NK-92 (cell line): ENCODE measurements at regions not wholly inside any gene's neighbourhood (a gene's known extent, or its start where the extent isn't known, plus 50 kb on each side); places are given as distances from the start of the nearest gene placed in this dataset.
"Not testable (repeated sequence)": the region's sequence is repeated elsewhere in the genome, so short reads cannot be mapped to it uniquely, and the experiment has no call there.

Source experiments
- DNase-seq: peaks from one replicate; lab custom pipeline; 2025; ENCODE audit not compliant: unreplicated experiment; lab: John Stamatoyannopoulos, UW

- DNase-seq, result no peak
Measured at GRCh38 chr2:207321514-207321913, 155.8 kb upstream of the KLF7 start.

- no peak for DNase-seq
Measured at GRCh38 chr2:207324001-207324400, 158.3 kb upstream of the KLF7 start.

DNA sequence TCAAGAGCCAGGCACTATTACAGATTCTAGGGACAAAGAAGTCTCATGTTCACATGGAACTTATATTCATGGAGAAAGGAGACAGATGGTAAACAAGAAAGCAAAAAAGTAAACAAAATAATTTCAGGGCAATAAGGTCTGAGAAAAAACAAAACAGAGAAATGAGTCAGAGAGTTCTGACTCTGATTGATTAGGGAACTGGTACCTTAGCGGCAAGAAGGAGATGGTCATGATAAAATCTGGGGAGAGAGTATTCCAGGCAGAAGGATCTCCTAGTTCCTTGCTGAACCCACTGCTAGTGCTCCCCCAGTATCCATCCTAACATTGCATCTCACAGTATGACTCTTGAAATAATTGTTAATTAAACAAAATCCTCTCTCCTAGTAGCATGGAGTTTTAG is 161.8 kb upstream of the KLF7 start:
- no peak for DNase-seq

DNA sequence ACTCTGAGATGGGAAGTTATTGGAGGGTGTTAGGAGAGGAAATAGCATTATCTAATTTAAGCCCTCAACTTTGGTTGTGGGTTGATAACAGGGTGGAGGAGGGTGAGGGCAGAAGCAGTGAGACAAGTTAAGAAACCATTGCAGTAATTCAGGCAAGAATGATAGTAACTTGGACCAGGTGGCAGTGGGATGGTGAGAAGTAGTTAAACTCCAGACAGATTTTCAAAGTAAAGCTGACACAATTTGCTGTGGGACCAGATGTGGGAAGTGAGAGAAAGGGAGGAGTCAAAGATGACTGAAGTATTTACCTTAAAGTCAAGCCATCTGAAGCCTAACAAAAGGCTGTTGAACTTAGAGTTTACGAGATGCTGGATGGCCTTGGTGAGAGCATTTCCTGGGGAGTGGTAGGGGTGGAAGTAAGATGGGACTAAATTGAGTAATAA is 163.2 kb upstream of the KLF7 start:
- DNase-seq, result no peak

DNA sequence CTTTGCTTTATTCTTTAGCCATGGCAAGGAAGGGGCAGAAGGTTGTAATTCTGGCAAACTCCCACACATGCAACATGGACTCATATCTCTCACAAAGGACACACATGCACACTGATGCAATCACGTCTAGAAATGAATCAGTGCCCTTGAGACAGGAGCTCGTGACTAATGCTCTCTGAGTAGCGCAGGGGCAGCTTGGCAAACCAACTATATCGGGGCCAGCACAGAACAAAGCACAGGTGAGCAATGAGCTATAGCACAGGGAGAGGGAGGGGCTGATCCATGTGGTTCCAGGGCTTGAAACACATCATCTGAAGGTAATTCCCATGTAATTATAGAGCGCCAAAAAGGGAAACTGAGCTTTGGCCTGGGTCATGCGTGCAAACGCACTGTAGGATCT is 165.2 kb upstream of the KLF7 start:
- no peak for DNase-seq

GRCh38 chr2:207331674-207332073 is 165.9 kb upstream of the KLF7 start:
- DNase-seq, result no peak

DNA sequence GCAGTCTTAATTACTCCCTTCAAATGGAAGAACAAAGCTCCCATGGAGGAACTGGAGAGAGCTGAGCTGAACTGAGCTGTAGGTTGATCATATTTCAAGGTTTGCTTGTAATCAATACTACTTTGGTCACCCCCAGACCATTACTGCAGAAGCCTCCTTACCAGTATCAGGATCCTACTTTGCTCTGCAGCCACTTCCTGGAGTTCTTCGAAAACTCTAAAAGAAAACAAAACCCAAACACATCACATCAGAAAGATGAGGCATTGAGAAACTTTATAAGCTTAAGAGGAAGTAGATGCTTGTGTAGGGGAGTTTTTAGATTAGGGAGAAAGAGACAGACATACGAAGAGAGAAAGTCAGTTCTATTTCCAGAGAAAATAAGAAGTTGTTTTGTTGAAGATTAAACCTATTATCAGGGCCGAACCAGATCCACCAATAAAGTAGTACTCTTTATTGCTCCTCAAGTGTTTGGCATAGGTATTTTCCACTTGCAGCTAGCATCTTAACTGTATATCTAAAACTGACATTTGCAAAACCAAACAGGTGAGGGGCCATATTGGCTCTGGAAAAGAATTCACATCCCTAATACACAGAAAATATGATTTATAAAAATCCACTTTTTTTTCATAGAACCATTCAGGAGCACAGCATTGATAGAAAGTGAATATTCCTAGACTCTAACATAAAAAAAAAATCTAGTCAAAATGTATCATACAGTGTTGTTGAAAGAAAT is 166.9 kb upstream of the KLF7 start:
- no peak for DNase-seq

DNA sequence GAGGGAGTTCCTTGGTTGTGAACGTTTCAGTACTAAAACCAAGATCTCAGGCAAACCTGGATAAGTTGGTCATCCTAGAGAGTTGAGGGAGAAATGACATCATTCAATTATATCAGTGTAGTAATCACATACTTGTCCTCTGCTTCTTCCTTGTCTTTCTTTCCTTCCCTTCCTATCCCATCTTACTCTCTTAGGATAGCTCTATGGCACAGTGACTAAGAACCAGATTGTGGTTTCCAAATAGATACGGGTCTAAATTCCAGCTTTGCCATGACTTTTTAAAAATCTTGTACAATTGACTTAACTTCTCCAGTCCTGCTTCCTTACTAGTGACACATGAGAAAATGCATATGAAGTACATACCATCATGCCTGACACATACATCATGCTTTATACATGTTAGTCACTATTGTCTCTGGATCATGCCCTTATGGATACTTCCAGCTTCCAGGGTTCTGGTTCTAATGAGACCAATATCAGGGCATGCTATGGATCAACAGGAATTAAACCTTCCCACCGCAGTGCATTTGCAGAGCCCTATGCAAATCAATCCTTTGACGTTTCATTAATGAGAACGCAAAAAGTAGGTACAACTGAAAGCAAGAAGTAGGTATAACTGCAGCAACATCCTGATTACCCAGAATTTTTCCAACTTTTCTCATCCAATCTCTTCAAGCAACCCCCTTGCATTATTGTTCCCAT is 168.0 kb upstream of the KLF7 start:
- DNase-seq, result no peak

GRCh38 chr2:207334301-207334623 is 168.5 kb upstream of the KLF7 start:
- DNase-seq, result no peak

GRCh38 chr2:207334624-207335371 is 169.1 kb upstream of the KLF7 start:
- no peak for DNase-seq

DNA sequence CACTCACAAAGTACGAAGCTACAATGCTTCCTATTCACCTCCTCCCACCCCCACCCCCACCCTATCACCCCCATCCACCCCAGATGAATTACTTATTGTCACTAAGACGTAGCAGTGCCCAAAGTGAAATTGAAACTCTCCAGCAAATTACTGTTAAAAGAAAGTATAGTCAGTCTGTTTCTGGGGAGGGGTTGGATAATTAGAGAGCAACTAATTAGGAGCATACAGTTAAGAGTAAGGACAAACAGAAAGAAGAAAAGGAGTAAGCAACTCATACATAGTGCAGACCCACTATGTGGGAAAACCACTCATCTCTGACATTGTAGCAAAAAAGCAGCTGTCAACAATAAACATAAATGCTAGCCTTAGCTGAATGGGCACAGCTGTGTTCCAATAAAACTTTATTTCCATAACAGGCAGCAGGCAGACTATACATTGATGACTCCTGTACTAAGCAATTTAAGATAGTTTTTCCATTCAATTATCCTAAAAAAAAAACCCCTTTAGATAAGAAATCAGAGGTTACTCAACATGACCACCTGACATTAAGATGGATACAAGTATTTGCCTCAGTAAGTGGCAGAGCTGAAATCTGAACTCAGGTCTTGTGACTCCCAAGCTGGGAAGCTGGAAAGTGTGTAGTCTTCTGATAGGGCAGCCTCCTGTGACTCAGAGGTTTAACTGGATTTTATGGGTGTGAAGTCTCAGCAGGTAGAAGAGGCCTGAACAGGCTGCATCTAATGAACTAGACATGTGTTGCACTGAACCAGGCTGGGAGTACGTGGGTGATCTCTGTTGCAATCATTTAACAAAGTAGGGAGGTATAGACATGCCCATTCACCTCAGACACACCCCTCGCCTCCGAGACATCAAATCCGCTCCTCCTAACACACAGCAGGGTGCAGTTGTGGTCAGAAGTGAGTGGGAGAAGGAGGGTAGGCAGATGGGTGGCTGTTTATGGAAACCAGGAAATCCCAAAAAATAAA is 171.8 kb upstream of the KLF7 start:
- no peak for DNase-seq

- DNase-seq, result no peak
Measured at GRCh38 chr2:207338220-207338607, 172.5 kb upstream of the KLF7 start.

DNA sequence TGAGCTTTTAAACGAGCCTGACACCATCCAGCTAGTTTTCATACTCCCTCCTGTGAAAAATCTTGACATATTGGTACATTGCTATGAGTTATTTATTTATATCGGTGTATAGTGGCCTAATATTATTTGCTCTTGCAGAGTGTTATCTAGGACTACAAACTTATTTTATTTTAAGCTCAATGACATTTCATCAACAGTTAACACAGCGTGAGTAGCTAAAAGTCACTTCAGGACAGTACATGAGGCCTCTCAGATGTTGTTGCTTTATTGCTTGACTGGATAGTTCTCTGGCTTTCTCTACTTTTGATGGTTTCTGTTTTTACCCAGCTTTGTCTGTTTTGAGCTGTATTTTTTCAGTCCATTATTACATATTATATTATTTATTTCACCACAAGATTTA is 172.9 kb upstream of the KLF7 start:
- no peak for DNase-seq

GRCh38 chr2:207341112-207341750 is 175.5 kb upstream of the KLF7 start:
- DNase-seq, result no peak

- no peak for DNase-seq
Measured at GRCh38 chr2:207341804-207342203, 176.1 kb upstream of the KLF7 start.

- DNase-seq, result not testable (repeated sequence)
Measured at GRCh38 chr2:207344596-207345394, 179.0 kb upstream of the KLF7 start.

DNA sequence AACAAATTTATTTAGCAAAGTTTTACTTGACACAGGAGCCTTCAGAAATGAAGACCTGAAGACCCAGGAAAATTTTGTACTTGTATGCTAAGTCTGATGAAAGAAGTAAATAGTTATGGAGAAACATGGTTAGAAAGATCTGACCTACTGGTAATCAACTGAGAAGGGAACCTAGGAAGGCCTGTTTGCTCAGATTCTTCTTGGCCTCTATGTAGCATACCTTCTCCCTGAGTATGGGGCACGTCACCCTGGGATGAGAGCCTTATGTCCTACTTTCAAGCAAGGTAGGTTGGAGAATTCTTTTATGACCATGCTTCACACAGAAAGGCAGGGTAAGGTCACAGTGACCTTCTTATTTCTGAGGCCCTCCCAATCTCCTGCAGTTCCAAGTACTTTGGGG is 178.6 kb upstream of the CREB1 start:
- no peak for DNase-seq

DNA sequence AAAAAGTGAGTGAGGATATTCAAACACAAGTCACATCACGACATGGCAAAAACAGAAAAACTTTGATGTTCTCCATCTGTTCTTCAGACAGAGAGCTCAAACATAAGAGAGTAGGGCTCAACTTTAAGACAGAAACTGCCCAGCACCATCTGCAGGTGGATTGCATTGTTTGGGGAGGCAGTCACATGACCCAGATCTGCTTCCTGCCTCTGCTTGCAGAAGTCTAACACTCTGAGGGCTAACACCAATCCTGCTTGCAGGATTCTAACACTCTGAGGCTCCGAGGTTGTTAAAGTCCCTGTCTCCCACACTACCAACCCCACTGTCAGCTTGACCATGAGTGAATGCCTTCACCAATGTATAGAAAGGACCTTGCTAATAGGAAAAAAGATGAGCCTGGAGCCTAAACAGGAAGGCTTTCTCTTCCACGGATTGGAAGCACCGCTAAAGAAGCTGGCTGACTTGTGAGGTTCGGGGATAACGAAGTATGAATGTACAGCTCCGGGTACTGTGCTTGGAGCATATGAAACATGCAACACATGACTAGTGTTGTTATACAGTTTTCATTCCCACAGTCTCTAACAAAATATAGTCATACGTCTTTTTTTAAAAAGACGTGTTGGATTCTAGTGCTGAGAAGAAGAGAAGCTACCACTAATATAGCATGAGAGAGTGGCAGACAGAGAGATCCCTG is 176.6 kb upstream of the CREB1 start:
- DNase-seq, result no peak

GRCh38 chr2:207353836-207354235 is 175.9 kb upstream of the CREB1 start:
- DNase-seq, result no peak
